ENCODE measurements at regions not wholly inside any gene's neighbourhood (a gene's known extent, or its start where the extent isn't known, plus 50 kb on each side); places are given as distances from the start of the nearest gene placed in this dataset.

DNA sequence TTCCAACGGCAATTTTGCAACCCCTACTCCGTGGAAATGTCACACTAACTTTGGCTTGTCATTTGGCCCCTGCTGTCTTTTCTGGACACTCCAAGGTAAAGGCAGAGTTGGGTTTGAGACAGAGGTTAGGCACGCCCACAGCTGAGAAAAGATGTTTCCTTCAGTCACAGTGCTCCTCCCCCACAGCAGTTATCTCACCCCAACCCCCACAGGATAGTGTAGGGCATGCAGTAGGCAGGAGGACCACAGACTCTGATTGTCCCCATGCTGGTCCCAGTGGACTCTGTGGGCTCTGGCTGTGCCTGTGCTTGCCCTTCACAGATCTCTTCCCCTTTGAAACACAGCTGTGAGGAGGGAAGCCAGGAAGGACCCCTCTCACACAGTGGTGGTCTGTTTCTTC, 124.0 kb upstream of the CARMIL1 start:
- WGBS (ENCODE audit: extremely low coverage, insufficient read length, low lambda C conversion rate): no CpG with 5 or more reads among the region's 3 CpGs
- no peak overlapping the region for H2BK12ac ChIP-seq (ENCODE audit: insufficient read length, low read depth, low read length)
- no peak overlapping the region for H3K18ac ChIP-seq (ENCODE audit: insufficient read length, low read depth, low read length)
- peaks cover 37 to 39% of the 10 kb centered on the region in 2 experiments for H3K9me3 Mint-ChIP-seq
- H3K27ac ChIP-seq (ENCODE audit: insufficient read length, low read depth, low read length): no peak overlapping the region
- no peak overlapping the region for H2BK15ac ChIP-seq (ENCODE audit: low read depth, low read length)
- TF ChIP-seq, protein P1, sequence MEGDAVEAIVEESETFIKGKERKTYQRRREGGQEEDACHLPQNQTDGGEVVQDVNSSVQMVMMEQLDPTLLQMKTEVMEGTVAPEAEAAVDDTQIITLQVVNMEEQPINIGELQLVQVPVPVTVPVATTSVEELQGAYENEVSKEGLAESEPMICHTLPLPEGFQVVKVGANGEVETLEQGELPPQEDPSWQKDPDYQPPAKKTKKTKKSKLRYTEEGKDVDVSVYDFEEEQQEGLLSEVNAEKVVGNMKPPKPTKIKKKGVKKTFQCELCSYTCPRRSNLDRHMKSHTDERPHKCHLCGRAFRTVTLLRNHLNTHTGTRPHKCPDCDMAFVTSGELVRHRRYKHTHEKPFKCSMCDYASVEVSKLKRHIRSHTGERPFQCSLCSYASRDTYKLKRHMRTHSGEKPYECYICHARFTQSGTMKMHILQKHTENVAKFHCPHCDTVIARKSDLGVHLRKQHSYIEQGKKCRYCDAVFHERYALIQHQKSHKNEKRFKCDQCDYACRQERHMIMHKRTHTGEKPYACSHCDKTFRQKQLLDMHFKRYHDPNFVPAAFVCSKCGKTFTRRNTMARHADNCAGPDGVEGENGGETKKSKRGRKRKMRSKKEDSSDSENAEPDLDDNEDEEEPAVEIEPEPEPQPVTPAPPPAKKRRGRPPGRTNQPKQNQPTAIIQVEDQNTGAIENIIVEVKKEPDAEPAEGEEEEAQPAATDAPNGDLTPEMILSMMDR (conservative IDR thresholded peaks at IDR 0.05): no peak
- peaks cover 5% of the 10 kb centered on the region for H3K27me3 Mint-ChIP-seq (ENCODE audit: low read depth)
- no peaks in the 10 kb centered on the region for H3K27me3 ChIP-seq (ENCODE audit: insufficient read depth, low read length)
- no peaks in the 10 kb centered on the region for H3K23me2 ChIP-seq (ENCODE audit: insufficient read length, low read depth, low read length, poor library complexity, severe bottlenecking)
- no peak overlapping the region for H3K27ac Mint-ChIP-seq
- H3K4ac ChIP-seq (ENCODE audit: low read depth, low read length): no peak overlapping the region
- H2BK5ac ChIP-seq (ENCODE audit: insufficient read length, low read length): no peak overlapping the region
- peaks cover 14% of the 10 kb centered on the region for H3K9me3 ChIP-seq (ENCODE audit: control insufficient read depth, low read depth, low read length)
- H3K4me2 ChIP-seq (ENCODE audit: insufficient read depth, insufficient read length, low read length): no peak overlapping the region
- H2BK20ac ChIP-seq (ENCODE audit: low read depth, low read length, poor library complexity, severe bottlenecking): no peak overlapping the region
- H4K5ac ChIP-seq (ENCODE audit: insufficient read length, low read depth, low read length): no peak overlapping the region
- H3K79me2 ChIP-seq (ENCODE audit: insufficient read depth, low read length): no peaks in the 10 kb centered on the region
- H2BK120ac ChIP-seq (ENCODE audit: low read depth, low read length, poor library complexity, severe bottlenecking): no peak overlapping the region
- H3K79me1 ChIP-seq (ENCODE audit: insufficient read depth, low read depth, low read length, poor library complexity, severe bottlenecking): no peaks in the 10 kb centered on the region
- H3K36me3 Mint-ChIP-seq (ENCODE audit: insufficient read depth in 1 of 3, low read depth in 3 of 3): peaks cover 10 to 35% (median 18%) of the 10 kb centered on the region in 3 experiments
- no peak overlapping the region for H3K4me3 Mint-ChIP-seq
- H4K20me1 ChIP-seq (ENCODE audit: control insufficient read depth, insufficient read depth, insufficient read length): no peaks in the 10 kb centered on the region
- no peak overlapping the region for H4K8ac ChIP-seq (replicated peaks; ENCODE audit: insufficient read length, low read depth, low read length)
- no peak overlapping the region for H3K23ac ChIP-seq (ENCODE audit: insufficient read length, low read depth, low read length)
- H4K91ac ChIP-seq (ENCODE audit: insufficient read length, low read depth, low read length): no peak overlapping the region
- no peak overlapping the region; the same call in 1 of the 2 replicates for H3K14ac ChIP-seq (ENCODE audit: insufficient read depth, low read length)
- H3K56ac ChIP-seq (ENCODE audit: insufficient read length, low read depth, low read length): no peak overlapping the region
- H3T11ph ChIP-seq (ENCODE audit: low read length): no peak overlapping the region
- H2AFZ ChIP-seq (ENCODE audit: low read length): no peak overlapping the region
- no peak overlapping the region for H3K9ac ChIP-seq (ENCODE audit: extremely low read depth, insufficient read length, low read length)
- no peak overlapping the region for H2AK5ac ChIP-seq (ENCODE audit: insufficient read length, low read length)
- no peak for DNase-seq
- peaks cover 8% of the 10 kb centered on the region in 2 experiments for H3K4me1 Mint-ChIP-seq
- H3K4me1 ChIP-seq (ENCODE audit: insufficient read depth, low read length): no peaks in the 10 kb centered on the region

Data from H9 (cell line).